Ishikawa (cell line): ENCODE measurements at regions not wholly inside any gene's neighbourhood (a gene's known extent, or its start where the extent isn't known, plus 50 kb on each side); places are given as distances from the start of the nearest gene placed in this dataset.

Experiments used
- CEBPB ChIP-seq: IDR thresholded peaks from 2 replicates; pipeline ENCODE4 v1.6.1; 2012
- CREB1 ChIP-seq: IDR thresholded peaks from 2 replicates; pipeline ENCODE4 v1.6.1; 2012; ENCODE audit warnings: low read depth
- EGR1 ChIP-seq: IDR thresholded peaks from 2 replicates; pipeline ENCODE4 v1.6.1; 2012
- EP300 ChIP-seq: IDR thresholded peaks from 2 replicates; pipeline ENCODE4 v1.6.1; 2012; ENCODE audit warnings: borderline replicate concordance
- FOXM1 ChIP-seq: IDR thresholded peaks from 2 replicates; pipeline ENCODE4 v1.6.1; 2012; ENCODE audit warnings: low read depth, borderline replicate concordance
- MAX ChIP-seq: IDR thresholded peaks from 2 replicates; pipeline ENCODE4 v1.6.1; 2012
- NFIC ChIP-seq: IDR thresholded peaks from 2 replicates; pipeline ENCODE4 v1.6.1; 2012
- RAD21 ChIP-seq: IDR thresholded peaks from 2 replicates; pipeline ENCODE4 v1.6.1; 2012; ENCODE audit warnings: low read depth
- REST ChIP-seq: IDR thresholded peaks from 2 replicates; pipeline ENCODE4 v1.6.1; 2012; ENCODE audit warnings: low read depth, mild to moderate bottlenecking
- TAF1 ChIP-seq: IDR thresholded peaks from 2 replicates; pipeline ENCODE4 v1.6.1; 2012; ENCODE audit warnings: low read depth, mild to moderate bottlenecking
- TEAD4 ChIP-seq: IDR thresholded peaks from 2 replicates; pipeline ENCODE4 v1.6.1; 2012
- USF1 ChIP-seq: IDR thresholded peaks from 2 replicates; pipeline ENCODE4 v1.6.1; 2012
- YY1 ChIP-seq: IDR thresholded peaks from 2 replicates; pipeline ENCODE4 v1.6.1; 2012; ENCODE audit warnings: low read depth
- ZBTB7A ChIP-seq: IDR thresholded peaks from 2 replicates; pipeline ENCODE4 v1.6.1; 2012; ENCODE audit warnings: low read depth

- TF ChIP-seq RAD21 (no peak), CEBPB (no peak), TEAD4 (no peak), TAF1 (no peak), CREB1 (no peak), YY1 (no peak), EGR1 (no peak), FOXM1 (no peak), ZBTB7A (no peak), REST (no peak), EP300 (no peak), USF1 (no peak), NFIC (no peak), MAX (no peak)
Measured at GRCh38 chr22:27148886-27149470, 491.6 kb downstream of the MIAT start.
